ENCODE measurements at regions not wholly inside any gene's neighbourhood (a gene's known extent, or its start where the extent isn't known, plus 50 kb on each side); places are given as distances from the start of the nearest gene placed in this dataset.
"Not testable (repeated sequence)": the region's sequence is repeated elsewhere in the genome, so short reads cannot be mapped to it uniquely, and the experiment has no call there.

- no peak for FAIRE-seq
- no peak for TF ChIP-seq POLR2AphosphoS5 (IDR thresholded peaks at IDR 0.05; ENCODE audit: low read depth, low read length)
- no peak for TF ChIP-seq POLR2A (IDR thresholded peaks at IDR 0.05; ENCODE audit: low read depth, low read length)
- no peak for TF ChIP-seq TAF1 (IDR thresholded peaks at IDR 0.05; ENCODE audit: borderline replicate concordance, low read depth, low read length)
Observed at GRCh38 chr18:27546991-27547390, 361.9 kb upstream of the CHST9 start.

GRCh38 chr18:27544206-27544605 lies 359.1 kb upstream of the CHST9 start:
- no peak for DNase-seq (ENCODE audit: insufficient read length)
- no peak for FAIRE-seq
- TF ChIP-seq POLR2AphosphoS5 (IDR thresholded peaks at IDR 0.05; ENCODE audit: low read depth, low read length) = no peak
- TF ChIP-seq TAF1 (IDR thresholded peaks at IDR 0.05; ENCODE audit: borderline replicate concordance, low read depth, low read length) = no peak
- TF ChIP-seq POLR2A (IDR thresholded peaks at IDR 0.05; ENCODE audit: low read depth, low read length) = no peak

More at GRCh38 chr18:27546991-27547390, 361.9 kb upstream of the CHST9 start:
- no peak for DNase-seq (ENCODE audit: insufficient read length)

- TF ChIP-seq POLR2A (IDR thresholded peaks at IDR 0.05; ENCODE audit: low read depth, low read length) (no peak), POLR2AphosphoS5 (IDR thresholded peaks at IDR 0.05; ENCODE audit: low read depth, low read length) (no peak), TAF1 (IDR thresholded peaks at IDR 0.05; ENCODE audit: borderline replicate concordance, low read depth, low read length) (no peak)
- no peak for FAIRE-seq
- no peak for DNase-seq (ENCODE audit: insufficient read length)
Observed at GRCh38 chr18:27541293-27541692, 356.2 kb upstream of the CHST9 start.

- FAIRE-seq = no peak
- DNase-seq (ENCODE audit: insufficient read length) = no peak
- TF ChIP-seq TAF1 (IDR thresholded peaks at IDR 0.05; ENCODE audit: borderline replicate concordance, low read depth, low read length) = no peak
- no peak for TF ChIP-seq POLR2AphosphoS5 (IDR thresholded peaks at IDR 0.05; ENCODE audit: low read depth, low read length)
- no peak for TF ChIP-seq POLR2A (IDR thresholded peaks at IDR 0.05; ENCODE audit: low read depth, low read length)
Observed at GRCh38 chr18:27540111-27540510, 355.0 kb upstream of the CHST9 start.

- no peak for FAIRE-seq
- no peak for TF ChIP-seq POLR2A (IDR thresholded peaks at IDR 0.05; ENCODE audit: low read depth, low read length)
- TF ChIP-seq TAF1 (IDR thresholded peaks at IDR 0.05; ENCODE audit: borderline replicate concordance, low read depth, low read length) = no peak
- no peak for TF ChIP-seq POLR2AphosphoS5 (IDR thresholded peaks at IDR 0.05; ENCODE audit: low read depth, low read length)
- DNase-seq (ENCODE audit: insufficient read length) = no peak
Observed at GRCh38 chr18:27528925-27529521, 343.9 kb upstream of the CHST9 start.

- FAIRE-seq = no peak
- TF ChIP-seq TAF1 (IDR thresholded peaks at IDR 0.05; ENCODE audit: borderline replicate concordance, low read depth, low read length) = no peak
- no peak for TF ChIP-seq POLR2A (IDR thresholded peaks at IDR 0.05; ENCODE audit: low read depth, low read length)
- TF ChIP-seq POLR2AphosphoS5 (IDR thresholded peaks at IDR 0.05; ENCODE audit: low read depth, low read length) = no peak
- no peak for DNase-seq (ENCODE audit: insufficient read length)
Observed at GRCh38 chr18:27527856-27528255, 342.7 kb upstream of the CHST9 start.

- DNase-seq (ENCODE audit: insufficient read length) = no peak
- TF ChIP-seq POLR2A (IDR thresholded peaks at IDR 0.05; ENCODE audit: low read depth, low read length) (no peak), TAF1 (IDR thresholded peaks at IDR 0.05; ENCODE audit: borderline replicate concordance, low read depth, low read length) (no peak), POLR2AphosphoS5 (IDR thresholded peaks at IDR 0.05; ENCODE audit: low read depth, low read length) (no peak)
- FAIRE-seq = no peak
Observed at GRCh38 chr18:27520401-27520800, 335.3 kb upstream of the CHST9 start.

GRCh38 chr18:27510036-27510633 lies 325.0 kb upstream of the CHST9 start:
- FAIRE-seq; DNase-seq (ENCODE audit: insufficient read length): not testable (repeated sequence)

GRCh38 chr18:27501671-27502070 lies 316.6 kb upstream of the CHST9 start:
- DNase-seq (ENCODE audit: insufficient read length) (no peak), FAIRE-seq (no peak)
- TF ChIP-seq TAF1 (IDR thresholded peaks at IDR 0.05; ENCODE audit: borderline replicate concordance, low read depth, low read length) (no peak), POLR2A (IDR thresholded peaks at IDR 0.05; ENCODE audit: low read depth, low read length) (no peak), POLR2AphosphoS5 (IDR thresholded peaks at IDR 0.05; ENCODE audit: low read depth, low read length) (no peak)

GRCh38 chr18:27500531-27500930 lies 315.4 kb upstream of the CHST9 start:
- DNase-seq (ENCODE audit: insufficient read length) = no peak
- TF ChIP-seq TAF1 (IDR thresholded peaks at IDR 0.05; ENCODE audit: borderline replicate concordance, low read depth, low read length) (no peak), POLR2A (IDR thresholded peaks at IDR 0.05; ENCODE audit: low read depth, low read length) (no peak), POLR2AphosphoS5 (IDR thresholded peaks at IDR 0.05; ENCODE audit: low read depth, low read length) (no peak)
- no peak for FAIRE-seq

- no peak for FAIRE-seq
- DNase-seq (ENCODE audit: insufficient read length) = no peak
- no peak for TF ChIP-seq POLR2A (IDR thresholded peaks at IDR 0.05; ENCODE audit: low read depth, low read length)
- TF ChIP-seq POLR2AphosphoS5 (IDR thresholded peaks at IDR 0.05; ENCODE audit: low read depth, low read length) = no peak
- TF ChIP-seq TAF1 (IDR thresholded peaks at IDR 0.05; ENCODE audit: borderline replicate concordance, low read depth, low read length) = no peak
Observed at GRCh38 chr18:27497246-27497645, 312.1 kb upstream of the CHST9 start.

GRCh38 chr18:27493182-27493581 lies 308.1 kb upstream of the CHST9 start:
- no peak for DNase-seq (ENCODE audit: insufficient read length)
- no peak for FAIRE-seq
- no peak for TF ChIP-seq POLR2AphosphoS5 (IDR thresholded peaks at IDR 0.05; ENCODE audit: low read depth, low read length)
- no peak for TF ChIP-seq POLR2A (IDR thresholded peaks at IDR 0.05; ENCODE audit: low read depth, low read length)
- TF ChIP-seq TAF1 (IDR thresholded peaks at IDR 0.05; ENCODE audit: borderline replicate concordance, low read depth, low read length) = no peak

Data from GM12892 (cell line).